ENCODE measurements at regions not wholly inside any gene's neighbourhood (a gene's known extent, or its start where the extent isn't known, plus 50 kb on each side); places are given as distances from the start of the nearest gene placed in this dataset.

- no peak for TF ChIP-seq CTCF (IDR thresholded peaks at IDR 0.05)
- TF ChIP-seq POLR2A (IDR thresholded peaks at IDR 0.05), result no peak
Measured at GRCh38 chr4:157942017-157942416, 230.8 kb downstream of the GASK1B start.
